K562 (cell line): ENCODE measurements at regions not wholly inside any gene's neighbourhood (a gene's known extent, or its start where the extent isn't known, plus 50 kb on each side); places are given as distances from the start of the nearest gene placed in this dataset.

Source experiments
- ATF7 ChIP-seq: fragments of 450-650 bp; IDR thresholded peaks from 2 replicates; pipeline ENCODE4 v1.7.1; 2014; ENCODE audit warnings: mild to moderate bottlenecking, moderate library complexity
- CBFA2T3 ChIP-seq: fragments of 450-650 bp; IDR thresholded peaks from 2 replicates; pipeline ENCODE4 v1.6.1; 2017
- HMGN3 ChIP-seq: IDR thresholded peaks from 2 replicates; pipeline ENCODE4 v1.6.1; 2011; ENCODE audit warnings: borderline replicate concordance, low read depth, mild to moderate bottlenecking, mixed read lengths, low read length; ENCODE audit not compliant: insufficient read length; ENCODE audit errors: extremely low read depth
- ILF3 ChIP-seq: fragments of 450-650 bp; IDR thresholded peaks from 2 replicates; pipeline ENCODE4 v1.6.1; 2018; ENCODE audit warnings: antibody characterized with exemption, mild to moderate bottlenecking, moderate library complexity, borderline replicate concordance
- KDM4B ChIP-seq, 2 experiments: fragments of 450-650 bp in 1 of 2; sonication (generic) in 1 of 2; IDR thresholded peaks; 2 replicates each; pipeline ENCODE4 v1.6.1; 2016 to 2017; ENCODE audit warnings: borderline replicate concordance in 2 of 2, antibody characterized with exemption in 1 of 2, low read depth in 1 of 2, mild to moderate bottlenecking in 1 of 2
- MEF2D ChIP-seq: conservative IDR thresholded peaks from 2 replicates; pipeline ENCODE4 v1.6.1; 2016; ENCODE audit warnings: low read depth, missing genetic modification characterization, missing compliant biosample characterization
- MTA2 ChIP-seq: fragments of 450-650 bp; IDR thresholded peaks from 2 replicates; pipeline ENCODE4 v1.6.1; 2016; ENCODE audit warnings: low read depth
- PHB ChIP-seq: fragments of 250-450 bp; sonication (Bioruptor Pico); IDR thresholded peaks from 2 replicates; pipeline ENCODE4 v1.5.0; 2021
- PHF20 ChIP-seq: fragments of 450-650 bp; IDR thresholded peaks from 2 replicates; pipeline ENCODE4 v1.6.1; 2018; ENCODE audit not compliant: partially characterized antibody
- ZNF121 ChIP-seq: sonication (generic); formaldehyde crosslinking; conservative IDR thresholded peaks from 2 replicates; pipeline ENCODE4 v1.8.0; 2022; ENCODE audit warnings: missing genetic modification reagents
- TF ChIP-seq, protein P1 (sequence below), 2 experiments: fragments of 450-650 bp; IDR thresholded peaks; 2 replicates each; pipeline ENCODE4 v1.6.1; 2016; ENCODE audit warnings: mild to moderate bottlenecking in 2 of 2, borderline replicate concordance in 1 of 2, low read depth in 1 of 2, moderate library complexity in 1 of 2
- TF ChIP-seq, protein P2 (sequence below): fragments of 200-400 bp; formaldehyde crosslinking; IDR thresholded peaks from 2 replicates; pipeline ENCODE4 v1.6.1; 2017; ENCODE audit warnings: mild to moderate bottlenecking, low read depth, low read length, moderate library complexity
- TF ChIP-seq, protein P3 (sequence below): fragments of 250-450 bp; sonication (Bioruptor Pico); IDR thresholded peaks from 2 replicates; pipeline ENCODE4 v1.5.1; 2021; ENCODE audit warnings: mild to moderate bottlenecking

DNA sequence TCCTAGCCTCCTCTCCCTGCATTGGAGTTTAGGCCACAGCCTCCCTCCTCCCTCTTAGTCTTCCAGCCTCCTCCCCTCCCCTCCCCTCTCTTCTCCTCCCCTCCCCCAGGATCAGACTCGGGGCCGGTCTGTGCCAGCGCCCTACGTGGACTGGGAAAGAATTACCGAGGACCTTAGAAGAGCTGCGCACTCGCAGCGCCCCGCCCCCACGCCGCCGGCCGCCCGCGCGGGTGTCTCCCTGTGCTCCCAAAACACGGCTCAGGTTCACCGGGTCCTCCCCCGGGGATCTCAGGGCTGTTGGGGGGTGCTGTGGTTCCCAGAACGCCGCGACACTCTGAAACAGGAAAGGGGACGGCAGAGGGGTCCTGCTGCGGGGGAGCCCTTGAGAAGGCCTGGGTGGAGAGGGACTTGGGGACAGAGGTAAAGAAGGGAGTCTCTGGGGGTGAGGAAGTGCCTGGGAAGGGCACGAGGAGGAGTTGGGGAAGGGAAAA lies 122.3 kb upstream of the TBL1X start (continued):
- TF ChIP-seq, protein P1, sequence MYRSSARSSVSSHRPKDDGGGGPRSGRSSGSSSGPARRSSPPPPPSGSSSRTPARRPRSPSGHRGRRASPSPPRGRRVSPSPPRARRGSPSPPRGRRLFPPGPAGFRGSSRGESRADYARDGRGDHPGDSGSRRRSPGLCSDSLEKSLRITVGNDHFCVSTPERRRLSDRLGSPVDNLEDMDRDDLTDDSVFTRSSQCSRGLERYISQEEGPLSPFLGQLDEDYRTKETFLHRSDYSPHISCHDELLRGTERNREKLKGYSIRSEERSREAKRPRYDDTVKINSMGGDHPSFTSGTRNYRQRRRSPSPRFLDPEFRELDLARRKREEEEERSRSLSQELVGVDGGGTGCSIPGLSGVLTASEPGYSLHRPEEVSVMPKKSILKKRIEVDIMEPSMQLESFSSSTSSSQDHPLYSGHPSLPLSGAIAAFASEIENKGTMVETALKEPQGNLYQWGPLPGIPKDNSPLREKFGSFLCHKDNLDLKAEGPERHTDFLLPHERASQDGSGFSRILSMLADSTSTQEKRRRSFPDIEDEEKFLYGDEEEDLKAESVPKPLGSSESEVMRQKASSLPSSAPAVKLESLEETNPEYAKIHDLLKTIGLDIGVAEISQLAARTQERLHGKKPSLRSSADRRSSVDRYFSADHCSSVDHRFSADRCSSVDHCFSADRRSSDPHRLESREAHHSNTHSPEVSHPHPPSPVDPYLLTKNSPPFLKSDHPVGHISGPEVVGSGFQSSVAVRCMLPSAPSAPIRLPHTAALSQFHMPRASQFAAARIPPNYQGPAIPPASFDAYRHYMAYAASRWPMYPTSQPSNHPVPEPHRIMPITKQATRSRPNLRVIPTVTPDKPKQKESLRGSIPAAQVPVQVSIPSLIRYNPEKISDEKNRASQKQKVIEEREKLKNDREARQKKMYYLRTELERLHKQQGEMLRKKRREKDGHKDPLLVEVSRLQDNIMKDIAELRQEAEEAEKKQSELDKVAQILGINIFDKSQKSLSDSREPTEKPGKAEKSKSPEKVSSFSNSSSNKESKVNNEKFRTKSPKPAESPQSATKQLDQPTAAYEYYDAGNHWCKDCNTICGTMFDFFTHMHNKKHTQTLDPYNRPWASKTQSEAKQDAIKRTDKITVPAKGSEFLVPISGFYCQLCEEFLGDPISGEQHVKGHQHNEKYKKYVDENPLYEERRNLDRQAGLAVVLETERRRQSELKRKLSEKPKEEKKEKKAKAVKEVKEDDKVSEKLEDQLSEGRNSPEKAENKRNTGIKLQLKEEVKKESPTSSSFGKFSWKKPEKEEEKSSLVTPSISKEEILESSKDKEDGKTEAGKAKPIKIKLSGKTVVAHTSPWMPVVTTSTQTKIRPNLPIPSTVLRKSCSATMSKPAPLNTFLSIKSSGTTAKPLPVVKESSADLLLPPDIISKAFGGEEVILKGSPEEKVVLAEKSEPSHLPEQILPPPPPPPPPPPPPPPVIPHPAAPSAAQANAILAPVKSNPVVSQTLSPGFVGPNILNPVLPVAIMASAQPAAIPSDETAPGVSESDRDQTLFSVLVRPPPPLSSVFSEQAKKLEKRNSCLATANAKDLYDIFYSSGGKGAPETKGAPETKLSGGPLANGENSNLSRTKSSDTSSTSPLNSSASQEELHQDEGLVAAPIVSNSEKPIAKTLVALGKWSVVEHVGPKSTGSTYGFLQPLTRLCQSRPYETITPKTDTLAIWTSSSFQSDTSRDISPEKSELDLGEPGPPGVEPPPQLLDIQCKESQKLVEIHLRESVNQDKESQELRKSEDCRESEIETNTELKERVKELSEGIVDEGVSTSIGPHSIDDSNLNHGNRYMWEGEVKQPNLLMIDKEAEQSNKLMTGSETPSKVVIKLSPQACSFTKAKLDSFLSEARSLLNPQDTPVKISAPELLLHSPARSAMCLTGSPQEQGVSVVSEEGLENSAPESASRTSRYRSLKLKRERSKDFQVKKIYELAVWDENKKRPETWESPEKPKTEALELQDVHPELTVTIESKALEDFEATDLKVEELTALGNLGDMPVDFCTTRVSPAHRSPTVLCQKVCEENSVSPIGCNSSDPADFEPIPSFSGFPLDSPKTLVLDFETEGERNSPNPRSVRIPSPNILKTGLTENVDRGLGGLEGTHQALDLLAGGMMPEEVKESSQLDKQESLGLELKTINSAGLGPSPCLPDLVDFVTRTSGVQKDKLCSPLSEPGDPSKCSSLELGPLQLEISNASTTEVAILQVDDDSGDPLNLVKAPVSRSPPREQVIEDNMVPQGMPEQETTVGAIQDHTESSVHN (IDR thresholded peaks at IDR 0.05; ENCODE audit: borderline replicate concordance in 1 of 2, low read depth in 1 of 2), result no peak
- TF ChIP-seq ZNF121, result no peak
- TF ChIP-seq, protein P2, sequence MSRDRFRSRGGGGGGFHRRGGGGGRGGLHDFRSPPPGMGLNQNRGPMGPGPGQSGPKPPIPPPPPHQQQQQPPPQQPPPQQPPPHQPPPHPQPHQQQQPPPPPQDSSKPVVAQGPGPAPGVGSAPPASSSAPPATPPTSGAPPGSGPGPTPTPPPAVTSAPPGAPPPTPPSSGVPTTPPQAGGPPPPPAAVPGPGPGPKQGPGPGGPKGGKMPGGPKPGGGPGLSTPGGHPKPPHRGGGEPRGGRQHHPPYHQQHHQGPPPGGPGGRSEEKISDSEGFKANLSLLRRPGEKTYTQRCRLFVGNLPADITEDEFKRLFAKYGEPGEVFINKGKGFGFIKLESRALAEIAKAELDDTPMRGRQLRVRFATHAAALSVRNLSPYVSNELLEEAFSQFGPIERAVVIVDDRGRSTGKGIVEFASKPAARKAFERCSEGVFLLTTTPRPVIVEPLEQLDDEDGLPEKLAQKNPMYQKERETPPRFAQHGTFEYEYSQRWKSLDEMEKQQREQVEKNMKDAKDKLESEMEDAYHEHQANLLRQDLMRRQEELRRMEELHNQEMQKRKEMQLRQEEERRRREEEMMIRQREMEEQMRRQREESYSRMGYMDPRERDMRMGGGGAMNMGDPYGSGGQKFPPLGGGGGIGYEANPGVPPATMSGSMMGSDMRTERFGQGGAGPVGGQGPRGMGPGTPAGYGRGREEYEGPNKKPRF, result no peak
- no peak for TF ChIP-seq MTA2
- TF ChIP-seq CBFA2T3, result peak; percentile 10; the same call in 1 of the 2 replicates
- TF ChIP-seq, protein P3, sequence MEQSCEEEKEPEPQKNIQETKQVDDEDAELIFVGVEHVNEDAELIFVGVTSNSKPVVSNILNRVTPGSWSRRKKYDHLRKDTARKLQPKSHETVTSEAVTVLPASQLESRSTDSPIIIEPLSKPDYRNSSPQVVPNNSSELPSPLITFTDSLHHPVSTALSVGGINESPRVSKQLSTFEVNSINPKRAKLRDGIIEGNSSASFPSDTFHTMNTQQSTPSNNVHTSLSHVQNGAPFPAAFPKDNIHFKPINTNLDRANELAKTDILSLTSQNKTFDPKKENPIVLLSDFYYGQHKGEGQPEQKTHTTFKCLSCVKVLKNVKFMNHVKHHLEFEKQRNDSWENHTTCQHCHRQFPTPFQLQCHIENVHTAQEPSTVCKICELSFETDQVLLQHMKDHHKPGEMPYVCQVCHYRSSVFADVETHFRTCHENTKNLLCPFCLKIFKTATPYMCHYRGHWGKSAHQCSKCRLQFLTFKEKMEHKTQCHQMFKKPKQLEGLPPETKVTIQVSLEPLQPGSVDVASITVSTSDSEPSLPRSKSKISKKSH, result no peak
- peak; percentile 42; the same call in 1 of the 2 replicates for TF ChIP-seq ATF7
- TF ChIP-seq PHB (CRISPR knock-in tag), result no peak
- no peak for TF ChIP-seq PHF20
- TF ChIP-seq ILF3, result no peak
- no peak for TF ChIP-seq MEF2D (tag)
- peak; percentile 38 for TF ChIP-seq HMGN3
- TF ChIP-seq KDM4B (IDR thresholded peaks at IDR 0.05; ENCODE audit: borderline replicate concordance in 2 of 2, low read depth in 1 of 2), result no peak
